Spinal cord (tissue), 9 donors: ENCODE measurements at regions not wholly inside any gene's neighbourhood (a gene's known extent, or its start where the extent isn't known, plus 50 kb on each side); places are given as distances from the start of the nearest gene placed in this dataset.

ENCODE experiments used
- DNase-seq, 6 donors: peaks; one replicate each; pipeline versions ENCODE4 v3.0.0 to v3.0.0-alpha.2; 2013 to 2015; ENCODE audit warnings: low spot score in 6 of 6, low read depth in 4 of 6
- H3K27ac ChIP-seq: one replicate; pipeline ENCODE4 v1.5.1; 2013; ENCODE audit warnings: low read depth, low read length, control low read depth
- H3K27me3 ChIP-seq: one replicate; pipeline ENCODE4 v1.6.1; 2013; ENCODE audit warnings: low read length; ENCODE audit not compliant: control insufficient read depth, insufficient read depth
- H3K36me3 ChIP-seq: one replicate; pipeline ENCODE4 v1.6.1; 2013; ENCODE audit warnings: low read length; ENCODE audit not compliant: control insufficient read depth, insufficient read depth
- H3K4me1 ChIP-seq: one replicate; pipeline ENCODE4 v1.6.1; 2013; ENCODE audit warnings: low read length; ENCODE audit not compliant: control insufficient read depth, insufficient read depth
- H3K4me3 ChIP-seq: one replicate; pipeline ENCODE4 v1.5.1; 2013; ENCODE audit warnings: low read depth, low read length, control low read depth
- H3K9me3 ChIP-seq: one replicate; pipeline ENCODE4 v1.6.1; 2013; ENCODE audit warnings: low read length; ENCODE audit not compliant: control insufficient read depth, insufficient read depth
- WGBS: methylation state at CpG from one replicate; pipeline ENCODE4 v1.1.5; 2013; ENCODE audit warnings: missing lambda C conversion rate; ENCODE audit not compliant: insufficient coverage; 5-methylcytosine and 5-hydroxymethylcytosine counted together
- donor health status: healthy.

DNA sequence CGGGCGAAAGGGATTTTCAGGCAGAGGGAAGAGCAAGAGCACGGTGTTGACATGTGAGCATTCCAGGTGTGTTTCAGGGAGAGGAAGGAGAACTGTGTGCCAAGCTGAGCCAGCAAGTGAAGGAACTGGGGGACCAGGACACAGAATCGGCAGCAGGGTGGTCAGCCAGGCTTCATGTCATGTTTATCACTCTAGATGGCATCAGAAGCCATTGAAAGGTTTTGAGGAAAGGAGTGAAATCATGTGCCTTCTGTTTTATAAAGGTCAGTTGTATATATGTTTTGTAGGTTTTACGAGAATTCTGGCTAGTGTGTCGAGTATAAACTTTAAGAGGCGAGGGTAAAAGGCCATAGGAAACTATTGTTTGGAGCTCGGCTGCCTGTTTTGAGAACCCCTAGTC, 682.3 kb downstream of the TRIML1 start:
- Histone ChIP-seq H3K9me3 (peaks cover 1% of the 10 kb centered on the region), H3K27ac (no peak overlapping the region), H3K36me3 (no peaks in the 10 kb centered on the region), H3K27me3 (no peaks in the 10 kb centered on the region), H3K4me1 (no peaks in the 10 kb centered on the region), H3K4me3 (no peak overlapping the region)
- WGBS = 91% methylated on average over 7 of the region's 8 CpGs
- no peak for DNase-seq

DNA sequence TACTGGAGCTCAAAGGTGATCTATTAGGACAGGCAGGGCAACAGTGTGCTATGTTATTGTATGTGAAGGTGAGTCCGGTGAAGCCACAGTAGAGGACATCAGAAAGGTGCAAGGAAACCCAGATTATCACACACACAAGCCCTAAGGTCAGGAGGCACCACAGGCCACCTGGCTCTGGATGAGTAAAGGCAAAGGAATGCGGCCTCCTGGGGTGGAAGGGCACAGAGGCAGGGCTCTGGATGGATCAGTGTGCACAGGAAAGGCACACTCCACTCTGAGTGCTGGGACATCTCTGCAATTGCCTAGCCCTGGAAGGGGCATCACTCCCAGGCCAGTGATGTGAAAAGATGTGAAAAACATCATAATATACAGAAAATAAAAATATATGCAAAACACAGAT, 683.5 kb downstream of the TRIML1 start:
- Histone ChIP-seq H3K4me1 (no peaks in the 10 kb centered on the region), H3K4me3 (no peak overlapping the region), H3K27me3 (no peaks in the 10 kb centered on the region), H3K27ac (no peak overlapping the region), H3K36me3 (no peaks in the 10 kb centered on the region), H3K9me3 (peaks cover 1% of the 10 kb centered on the region)
- WGBS = 100% methylated on average over 1 of the region's 2 CpGs
- DNase-seq = no peak

DNA sequence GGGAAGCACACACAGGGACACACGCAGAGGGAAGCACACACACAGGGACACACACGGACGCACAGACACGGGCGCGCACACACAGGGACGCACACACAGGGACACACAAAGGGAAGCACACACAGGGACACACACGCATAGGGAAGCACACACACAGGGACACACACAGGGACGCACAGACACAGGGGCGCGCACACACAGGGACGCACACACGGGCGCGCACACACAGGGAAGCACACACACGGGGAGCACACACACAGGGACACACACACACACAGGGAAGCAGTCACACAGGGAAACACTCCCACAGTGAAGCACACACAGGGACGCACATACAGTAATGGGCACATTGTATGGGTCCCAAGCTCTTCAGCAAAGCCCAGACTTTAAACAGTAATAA, 685.3 kb downstream of the TRIML1 start:
- H3K36me3 ChIP-seq = no peaks in the 10 kb centered on the region
- H3K4me3 ChIP-seq = no peak overlapping the region
- no peak for DNase-seq
- 97% methylated on average over 13 of the region's 17 CpGs for WGBS
- no peaks in the 10 kb centered on the region for H3K4me1 ChIP-seq
- no peaks in the 10 kb centered on the region for H3K27me3 ChIP-seq
- peaks cover 1% of the 10 kb centered on the region for H3K9me3 ChIP-seq
- H3K27ac ChIP-seq = no peak overlapping the region

DNA sequence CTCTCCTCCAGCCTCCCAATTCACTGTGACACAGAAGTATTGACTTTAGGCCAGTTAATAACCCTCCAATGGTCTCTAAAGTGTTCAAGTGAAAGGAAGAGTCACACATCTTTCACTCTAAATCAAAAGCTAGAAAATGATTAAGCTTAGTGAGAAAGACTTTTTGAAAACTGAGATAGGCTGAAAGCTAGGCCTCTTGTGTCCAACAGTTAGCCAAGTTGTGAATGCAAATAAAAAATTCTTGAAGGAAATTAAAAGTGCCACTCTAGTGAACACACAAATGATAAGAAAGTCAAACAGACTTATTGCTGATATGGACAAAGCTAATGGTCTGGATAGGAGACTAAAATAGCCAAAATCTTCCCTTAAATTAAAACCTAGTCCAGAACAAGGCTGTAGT, 687.2 kb downstream of the TRIML1 start:
- H3K9me3 ChIP-seq = peaks cover 1% of the 10 kb centered on the region
- no peak overlapping the region for H3K27ac ChIP-seq
- no peaks in the 10 kb centered on the region for H3K36me3 ChIP-seq
- H3K4me3 ChIP-seq = no peak overlapping the region
- no peaks in the 10 kb centered on the region for H3K27me3 ChIP-seq
- DNase-seq = no peak
- H3K4me1 ChIP-seq = no peaks in the 10 kb centered on the region

DNA sequence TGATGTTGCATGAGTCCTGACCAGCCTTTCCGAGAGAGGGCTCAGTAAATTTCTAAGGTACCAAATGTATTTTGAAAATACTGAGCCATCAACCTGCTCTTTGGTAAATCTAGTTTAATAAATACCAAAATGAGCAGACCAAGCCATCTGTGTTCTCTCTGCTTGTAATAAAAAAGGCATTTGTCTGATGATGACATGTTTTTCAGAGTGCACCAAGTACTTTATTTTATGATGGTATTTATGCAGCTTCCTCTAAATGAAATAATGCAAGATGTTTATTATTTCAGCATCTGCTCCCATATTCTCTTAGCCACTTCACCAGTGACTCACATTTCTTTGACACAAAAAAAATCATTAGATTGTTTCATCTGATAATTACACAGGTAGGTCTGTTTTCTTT, 700.5 kb downstream of the TRIML1 start:
- Histone ChIP-seq H3K4me1 (no peaks in the 10 kb centered on the region), H3K27ac (no peak overlapping the region), H3K4me3 (no peak overlapping the region), H3K9me3 (no peaks in the 10 kb centered on the region), H3K27me3 (no peaks in the 10 kb centered on the region), H3K36me3 (no peaks in the 10 kb centered on the region)
- no CpG with 5 or more reads among the region's 1 CpG for WGBS
- peak in 1 of 6 donors; percentile 21 for DNase-seq

DNA sequence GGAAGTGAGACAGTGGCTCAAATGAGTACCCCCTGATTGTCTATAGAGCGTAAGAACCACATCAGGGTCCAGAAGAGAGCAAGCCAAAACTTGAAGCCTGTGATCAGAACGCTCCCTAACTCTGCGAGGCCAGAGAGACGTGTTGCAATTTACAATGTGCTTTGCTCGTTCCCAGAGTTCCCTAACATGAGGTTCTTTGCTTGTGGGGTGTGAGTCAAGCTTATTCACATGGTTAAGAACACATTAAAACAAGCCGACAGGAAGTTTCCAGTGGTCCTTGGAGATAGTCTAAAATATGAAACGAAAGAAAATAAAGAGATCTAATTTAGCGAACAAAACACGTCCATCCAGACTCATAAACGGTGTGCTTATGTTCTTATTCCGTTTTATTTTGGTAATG, 702.3 kb downstream of the TRIML1 start:
- Histone ChIP-seq H3K4me3 (no peak overlapping the region), H3K27ac (no peak overlapping the region), H3K4me1 (no peaks in the 10 kb centered on the region), H3K27me3 (no peaks in the 10 kb centered on the region), H3K9me3 (no peaks in the 10 kb centered on the region), H3K36me3 (no peaks in the 10 kb centered on the region)
- 83% methylated on average over 1 of the region's 11 CpGs for WGBS
- DNase-seq = peak in 1 of 6 donors; percentile 43

DNA sequence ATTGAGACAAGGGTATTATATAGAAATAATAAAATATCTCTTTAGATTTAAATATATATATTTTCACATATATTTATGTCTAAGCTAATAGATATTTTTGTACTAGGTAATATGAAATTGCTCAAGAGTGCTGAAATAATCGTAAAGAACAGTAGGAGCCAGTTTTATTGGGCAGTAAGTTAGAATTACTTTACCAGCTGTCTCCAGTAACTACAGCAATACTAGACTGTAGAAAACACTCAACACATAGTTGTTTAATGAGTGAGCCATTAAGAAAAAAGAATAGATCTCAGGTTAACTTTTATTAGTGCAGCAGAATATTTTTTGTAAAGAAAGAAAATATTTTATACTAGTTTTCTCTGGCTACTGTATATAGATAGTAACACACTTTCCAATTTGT, 715.2 kb downstream of the TRIML1 start:
- no peak overlapping the region for H3K27ac ChIP-seq
- no CpG with 5 or more reads among the region's 1 CpG for WGBS

DNA sequence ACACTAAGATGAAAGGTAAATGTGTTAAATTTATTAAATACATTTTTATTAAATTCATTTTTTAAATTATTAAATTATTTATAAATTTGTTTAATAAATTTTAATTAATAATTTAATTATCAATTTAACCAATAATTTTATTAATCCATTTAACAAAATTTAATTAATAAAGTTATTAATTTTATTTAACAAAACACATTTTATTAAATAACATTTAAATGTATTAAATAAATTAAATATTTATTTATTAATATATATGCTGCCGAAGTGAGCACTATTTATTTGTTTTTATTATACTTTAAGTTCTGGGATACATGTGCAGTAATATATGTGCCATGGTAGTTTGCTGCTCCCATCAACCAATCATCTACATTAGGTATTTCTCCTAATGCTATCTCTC, 719.5 kb downstream of the TRIML1 start:
- no CpG with 5 or more reads among the region's 1 CpG for WGBS
- Histone ChIP-seq H3K27me3 (no peaks in the 10 kb centered on the region), H3K9me3 (no peaks in the 10 kb centered on the region), H3K27ac (no peak overlapping the region), H3K36me3 (no peaks in the 10 kb centered on the region), H3K4me3 (no peak overlapping the region), H3K4me1 (no peaks in the 10 kb centered on the region)
- DNase-seq = no peak

More for the DNA sequence above, 715.2 kb downstream of the TRIML1 start:
- DNase-seq = peak in 1 of 6 donors; percentile 55
- no peaks in the 10 kb centered on the region for H3K4me1 ChIP-seq
- H3K36me3 ChIP-seq = no peaks in the 10 kb centered on the region
- H3K27me3 ChIP-seq = no peaks in the 10 kb centered on the region
- peaks cover 2% of the 10 kb centered on the region for H3K9me3 ChIP-seq
- no peak overlapping the region for H3K4me3 ChIP-seq

DNA sequence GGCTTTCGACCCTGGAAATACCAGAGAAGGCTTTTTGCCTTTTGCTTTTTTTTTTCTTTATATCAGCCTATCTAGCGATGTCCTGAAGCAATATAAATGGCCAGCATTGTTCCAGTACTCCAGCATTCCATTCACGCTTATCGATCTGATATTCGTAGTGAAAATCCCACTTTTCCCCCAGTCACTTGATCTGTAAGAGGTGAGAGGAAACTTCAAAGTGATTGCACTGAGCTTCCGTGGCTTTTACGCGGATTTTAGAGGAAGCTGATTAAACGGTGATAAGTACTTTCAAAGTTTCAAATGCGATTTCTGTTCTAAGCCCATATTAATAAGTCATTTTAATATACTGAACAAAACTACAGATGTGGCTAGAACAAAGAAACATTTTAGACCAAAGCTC, 725.5 kb downstream of the TRIML1 start:
- H3K27me3 ChIP-seq = no peaks in the 10 kb centered on the region
- no peaks in the 10 kb centered on the region for H3K36me3 ChIP-seq
- no peaks in the 10 kb centered on the region for H3K4me1 ChIP-seq
- WGBS = 71% methylated on average over 1 of the region's 10 CpGs
- no peak for DNase-seq
- no peak overlapping the region for H3K4me3 ChIP-seq
- H3K27ac ChIP-seq = no peak overlapping the region
- H3K9me3 ChIP-seq = no peaks in the 10 kb centered on the region

DNA sequence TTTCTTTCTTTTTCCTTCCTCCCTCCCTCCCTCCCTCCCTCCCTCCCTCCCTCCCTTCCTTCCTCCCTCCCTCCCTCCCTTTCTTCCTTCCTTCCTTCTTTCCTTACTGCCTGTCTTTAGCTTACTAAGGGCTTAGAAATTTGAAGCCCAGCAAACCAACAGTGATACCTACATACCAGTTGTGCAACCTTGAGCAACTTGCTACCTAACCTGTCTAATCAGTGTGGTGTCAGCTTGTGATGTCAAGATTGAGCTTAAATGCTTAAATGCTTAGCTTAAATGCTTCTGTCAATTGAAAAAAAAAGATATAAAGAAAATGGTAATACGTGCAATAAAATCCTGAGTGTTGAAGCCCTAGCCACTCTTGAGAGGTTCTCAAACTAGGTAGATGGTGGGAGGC, 728.6 kb downstream of the TRIML1 start:
- H3K4me3 ChIP-seq = no peak overlapping the region
- no peak overlapping the region for H3K27ac ChIP-seq
- no peaks in the 10 kb centered on the region for H3K9me3 ChIP-seq
- H3K4me1 ChIP-seq = no peaks in the 10 kb centered on the region
- DNase-seq = no peak
- H3K27me3 ChIP-seq = no peaks in the 10 kb centered on the region
- 86% methylated on average over 1 of the region's 1 CpG for WGBS
- no peaks in the 10 kb centered on the region for H3K36me3 ChIP-seq
